ENCODE measurements at regions not wholly inside any gene's neighbourhood (a gene's known extent, or its start where the extent isn't known, plus 50 kb on each side); places are given as distances from the start of the nearest gene placed in this dataset.

DNA sequence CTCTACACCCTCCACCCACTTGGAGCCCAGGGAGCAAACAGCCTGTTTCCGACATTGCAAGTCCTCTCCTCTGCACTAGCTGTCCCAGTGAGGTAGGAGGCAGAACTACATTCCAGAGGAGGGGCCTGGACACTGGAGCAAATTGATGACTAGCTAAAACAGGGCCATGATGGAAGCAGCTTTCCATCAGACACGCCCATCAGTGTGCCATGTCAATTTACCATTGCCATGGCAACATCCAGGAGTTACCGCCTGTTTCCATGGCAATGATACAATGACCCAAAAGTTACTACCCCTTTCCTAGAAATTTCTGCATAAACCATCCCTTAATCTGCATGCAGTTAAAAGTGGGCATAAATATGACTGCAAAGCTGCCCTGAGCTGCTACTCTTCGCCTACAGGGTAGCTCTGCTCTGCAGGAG lies 647.1 kb downstream of the PTPRU start:
- Mint-ChIP-seq H3K27ac (ENCODE audit: unreplicated experiment) (no peak overlapping the region), H3K9me3 (ENCODE audit: unreplicated experiment) (no peaks in the 10 kb centered on the region), H3K4me1 (ENCODE audit: low read depth, unreplicated experiment) (no peaks in the 10 kb centered on the region), H3K36me3 (ENCODE audit: insufficient read depth, unreplicated experiment) (no peaks in the 10 kb centered on the region), H3K27me3 (ENCODE audit: insufficient read depth, unreplicated experiment) (peaks cover 11% of the 10 kb centered on the region), H3K4me3 (ENCODE audit: unreplicated experiment) (no peak overlapping the region)
- ChIA-PET CTCF (no interaction called here), POLR2A (no interaction called here)
- no peak for TF ChIP-seq CTCF (IDR thresholded peaks at IDR 0.05; ENCODE audit: insufficient read depth in 1 of 2, low read depth in 1 of 2, low read length in 1 of 2, severe bottlenecking in 1 of 2, unreplicated experiment in 1 of 2)
- Histone ChIP-seq H3K4me1 (no peaks in the 10 kb centered on the region), H3K27me3 (replicated peaks; ENCODE audit: control insufficient read depth, insufficient read depth, low read length) (no peaks in the 10 kb centered on the region), H3K4me3 (ENCODE audit: low read depth, low read length) (no peak overlapping the region), H3K36me3 (ENCODE audit: control insufficient read depth, insufficient read depth, low read length) (no peaks in the 10 kb centered on the region), H3K9me3 (no peaks in the 10 kb centered on the region)
- DNase-seq, result no peak
- no TSS peak for BruUV-seq (replicated peaks)
- intact Hi-C loops (cut with micrococcal nuclease; ENCODE audit: unreplicated experiment), result no loop called here

- no TSS peak for BruUV-seq (replicated peaks)
- intact Hi-C loops (cut with micrococcal nuclease; ENCODE audit: unreplicated experiment), result no loop called here
- Mint-ChIP-seq H3K36me3 (ENCODE audit: insufficient read depth, unreplicated experiment) (no peaks in the 10 kb centered on the region), H3K9me3 (ENCODE audit: unreplicated experiment) (no peaks in the 10 kb centered on the region), H3K4me1 (ENCODE audit: low read depth, unreplicated experiment) (no peaks in the 10 kb centered on the region), H3K27me3 (ENCODE audit: insufficient read depth, unreplicated experiment) (peaks cover 15% of the 10 kb centered on the region), H3K4me3 (ENCODE audit: unreplicated experiment) (no peak overlapping the region), H3K27ac (ENCODE audit: unreplicated experiment) (no peak overlapping the region)
- Histone ChIP-seq H3K27me3 (replicated peaks; ENCODE audit: control insufficient read depth, insufficient read depth, low read length) (no peaks in the 10 kb centered on the region), H3K9me3 (no peaks in the 10 kb centered on the region), H3K36me3 (ENCODE audit: control insufficient read depth, insufficient read depth, low read length) (no peaks in the 10 kb centered on the region), H3K4me3 (ENCODE audit: low read depth, low read length) (no peak overlapping the region), H3K4me1 (no peaks in the 10 kb centered on the region)
- no peak for TF ChIP-seq CTCF (IDR thresholded peaks at IDR 0.05; ENCODE audit: insufficient read depth in 1 of 2, low read depth in 1 of 2, low read length in 1 of 2, severe bottlenecking in 1 of 2, unreplicated experiment in 1 of 2)
- no peak for DNase-seq
- POLR2A ChIA-PET, result no interaction called here
- CTCF ChIA-PET, result no interaction called here
Measured at GRCh38 chr1:29880556-29880955, 644.2 kb downstream of the PTPRU start.

DNA sequence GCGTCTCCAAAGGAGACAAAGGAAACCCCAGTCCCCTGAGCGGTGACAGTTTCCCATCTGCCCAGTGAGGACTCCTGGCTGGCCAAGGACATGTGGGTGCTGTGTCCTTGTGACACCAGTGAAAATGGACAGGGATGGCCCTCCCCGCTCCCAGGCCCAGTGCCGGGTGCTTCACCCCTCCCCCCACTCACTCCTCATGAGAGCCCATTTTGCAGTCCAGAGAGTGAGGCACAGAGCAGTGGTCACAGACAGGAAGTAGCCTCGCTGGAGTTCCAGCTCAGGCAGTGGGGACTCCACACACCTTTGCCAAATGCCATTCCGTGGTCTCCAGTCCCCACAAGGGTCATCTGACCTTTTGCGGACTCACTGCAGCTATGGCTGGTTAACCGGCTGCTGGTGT lies 642.9 kb downstream of the PTPRU start:
- Mint-ChIP-seq H3K27ac (ENCODE audit: unreplicated experiment) (no peak overlapping the region), H3K9me3 (ENCODE audit: unreplicated experiment) (no peaks in the 10 kb centered on the region), H3K4me1 (ENCODE audit: low read depth, unreplicated experiment) (no peaks in the 10 kb centered on the region), H3K36me3 (ENCODE audit: insufficient read depth, unreplicated experiment) (no peaks in the 10 kb centered on the region), H3K27me3 (ENCODE audit: insufficient read depth, unreplicated experiment) (peaks cover 12% of the 10 kb centered on the region), H3K4me3 (ENCODE audit: unreplicated experiment) (no peak overlapping the region)
- no TSS peak for BruUV-seq (replicated peaks)
- Histone ChIP-seq H3K9me3 (no peaks in the 10 kb centered on the region), H3K4me3 (ENCODE audit: low read depth, low read length) (no peak overlapping the region), H3K27me3 (replicated peaks; ENCODE audit: control insufficient read depth, insufficient read depth, low read length) (no peaks in the 10 kb centered on the region), H3K36me3 (ENCODE audit: control insufficient read depth, insufficient read depth, low read length) (no peaks in the 10 kb centered on the region), H3K4me1 (no peaks in the 10 kb centered on the region)
- intact Hi-C loops (cut with micrococcal nuclease; ENCODE audit: unreplicated experiment), result no loop called here
- CTCF ChIA-PET, result no interaction called here
- POLR2A ChIA-PET, result no interaction called here
- no peak for DNase-seq
- no peak for TF ChIP-seq CTCF (IDR thresholded peaks at IDR 0.05; ENCODE audit: insufficient read depth in 1 of 2, low read depth in 1 of 2, low read length in 1 of 2, severe bottlenecking in 1 of 2, unreplicated experiment in 1 of 2)
